BLaER1 treated with 17β-estradiol and CSF1 and Interleukin-3, amounts not matched to agents 10 nM and 100 nM (cell line): ENCODE measurements at regions not wholly inside any gene's neighbourhood (a gene's known extent, or its start where the extent isn't known, plus 50 kb on each side); places are given as distances from the start of the nearest gene placed in this dataset.

Experiments used
- H3K27ac ChIP-seq, 11 experiments: shearing (Covaris generic); formaldehyde crosslinking; 2 replicates each; pipeline ENCODE4 v1.8.1; 2022
- H3K27me3 ChIP-seq, 11 experiments: shearing (Covaris generic); formaldehyde crosslinking; 2 replicates each; pipeline ENCODE4 v1.8.1; 2022
- H3K36me3 ChIP-seq, 11 experiments: shearing (Covaris generic); formaldehyde crosslinking; 2 replicates each; pipeline ENCODE4 v1.8.1; 2022
- H3K4me1 ChIP-seq, 10 experiments: shearing (Covaris generic); formaldehyde crosslinking; 2 replicates each; pipeline ENCODE4 v1.8.1; 2022
- H3K4me2 ChIP-seq, 11 experiments: shearing (Covaris generic); formaldehyde crosslinking; 2 replicates each; pipeline ENCODE4 v1.8.1; 2022
- H3K4me3 ChIP-seq, 10 experiments: shearing (Covaris generic); formaldehyde crosslinking; 2 replicates each; pipeline ENCODE4 v1.8.1; 2022
- H3K9ac ChIP-seq, 11 experiments: shearing (Covaris generic); formaldehyde crosslinking; 2 replicates each; pipeline ENCODE4 v1.8.1; 2022
- H3K9me3 ChIP-seq, 11 experiments: shearing (Covaris generic); formaldehyde crosslinking; replicated peaks in 1 of 11; 2 replicates each; pipeline ENCODE4 v1.8.1; 2022
- H4K20me1 ChIP-seq, 11 experiments: shearing (Covaris generic); formaldehyde crosslinking; 2 replicates each; pipeline ENCODE4 v1.8.1; 2022
- Cebpa-rat ChIP-seq, 11 experiments: shearing (Covaris generic); IDR thresholded peaks; 2 replicates each; pipeline ENCODE4 v1.8.1; 2022

DNA sequence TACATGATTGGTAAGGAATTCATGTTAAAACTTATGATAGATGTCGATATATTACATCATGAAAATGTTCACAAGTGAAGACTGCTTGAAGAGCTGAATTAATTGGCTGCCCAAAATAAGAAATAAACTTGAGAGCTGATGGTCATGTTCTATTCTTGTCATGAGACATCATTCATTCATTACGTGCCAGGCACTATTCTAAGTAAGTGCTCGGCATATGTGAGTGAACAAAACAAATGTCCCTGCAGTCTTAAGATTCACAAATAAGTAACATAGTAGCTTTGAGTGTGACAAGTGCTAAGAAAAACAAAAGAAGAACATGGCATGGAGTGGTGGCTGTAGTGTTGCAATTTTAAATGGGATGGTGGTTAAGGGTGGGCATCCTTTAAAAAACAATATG is 329.3 kb downstream of the SUCLA2 start:
- H3K27ac ChIP-seq = no peak overlapping the region
- H4K20me1 ChIP-seq = no peaks in the 10 kb centered on the region
- H3K27me3 ChIP-seq = no peaks in the 10 kb centered on the region
- H3K4me2 ChIP-seq = no peak overlapping the region
- no peak overlapping the region for H3K9ac ChIP-seq
- no peak overlapping the region for H3K4me3 ChIP-seq
- H3K4me1 ChIP-seq = 0 out of 20 replicates have a peak, but pooled peaks cover 0 to 4% (median 0%) of the 10 kb centered on the region in 10 experiments
- no peak for TF ChIP-seq Cebpa-rat (IDR thresholded peaks at IDR 0.05)
- no peaks in the 10 kb centered on the region for H3K36me3 ChIP-seq
- H3K9me3 ChIP-seq = no peaks in the 10 kb centered on the region

DNA sequence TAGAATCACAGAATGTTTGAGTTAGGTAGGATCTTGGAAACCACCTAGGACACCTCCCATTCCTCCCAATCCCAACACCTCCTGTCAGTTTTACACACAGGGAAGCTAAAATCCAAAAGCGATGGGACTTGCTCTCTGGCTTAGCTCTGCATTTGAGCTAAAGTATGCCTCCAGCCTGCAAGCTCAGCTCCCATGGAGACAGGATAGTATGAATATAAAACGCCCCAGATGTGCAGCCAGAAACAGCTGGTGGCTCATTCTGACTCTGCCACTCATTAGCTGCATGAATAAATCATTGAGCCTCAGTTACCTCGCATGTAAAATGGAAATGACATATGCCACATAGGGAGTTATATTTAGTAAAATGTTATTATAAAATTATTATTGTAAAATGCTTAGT is 336.0 kb downstream of the SUCLA2 start:
- no peak for TF ChIP-seq Cebpa-rat (IDR thresholded peaks at IDR 0.05)
- no peaks in the 10 kb centered on the region for H3K4me1 ChIP-seq
- H3K27ac ChIP-seq = no peak overlapping the region
- H4K20me1 ChIP-seq = no peaks in the 10 kb centered on the region
- no peaks in the 10 kb centered on the region for H3K36me3 ChIP-seq
- H3K4me3 ChIP-seq = no peak overlapping the region
- H3K9me3 ChIP-seq = no peaks in the 10 kb centered on the region
- H3K9ac ChIP-seq = no peak overlapping the region
- no peak overlapping the region for H3K4me2 ChIP-seq
- no peaks in the 10 kb centered on the region for H3K27me3 ChIP-seq

DNA sequence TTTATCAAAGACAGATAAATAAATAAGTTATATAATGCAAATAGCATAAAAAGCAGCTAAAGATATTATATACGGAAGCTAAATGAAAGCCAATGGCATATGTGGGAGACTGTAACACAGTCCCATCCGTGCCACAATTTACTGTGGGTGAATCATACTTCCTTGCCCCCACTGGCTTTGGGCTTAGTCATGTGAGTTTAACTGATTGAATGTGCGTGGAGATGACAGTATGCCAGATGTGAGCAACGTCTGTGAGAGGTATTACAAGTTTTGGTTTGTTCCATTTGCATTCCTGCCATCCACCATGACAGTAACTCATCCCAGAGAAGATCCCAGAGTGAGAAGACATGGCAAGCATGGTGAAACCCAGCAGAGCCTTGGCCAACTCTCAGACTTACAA is 340.0 kb downstream of the SUCLA2 start:
- Histone ChIP-seq H3K9ac (no peak overlapping the region), H3K27me3 (no peaks in the 10 kb centered on the region), H3K4me1 (no peaks in the 10 kb centered on the region), H3K4me3 (no peak overlapping the region), H3K36me3 (no peaks in the 10 kb centered on the region), H3K9me3 (no peaks in the 10 kb centered on the region), H4K20me1 (no peaks in the 10 kb centered on the region), H3K4me2 (no peak overlapping the region), H3K27ac (no peak overlapping the region)
- TF ChIP-seq Cebpa-rat (IDR thresholded peaks at IDR 0.05) = no peak

DNA sequence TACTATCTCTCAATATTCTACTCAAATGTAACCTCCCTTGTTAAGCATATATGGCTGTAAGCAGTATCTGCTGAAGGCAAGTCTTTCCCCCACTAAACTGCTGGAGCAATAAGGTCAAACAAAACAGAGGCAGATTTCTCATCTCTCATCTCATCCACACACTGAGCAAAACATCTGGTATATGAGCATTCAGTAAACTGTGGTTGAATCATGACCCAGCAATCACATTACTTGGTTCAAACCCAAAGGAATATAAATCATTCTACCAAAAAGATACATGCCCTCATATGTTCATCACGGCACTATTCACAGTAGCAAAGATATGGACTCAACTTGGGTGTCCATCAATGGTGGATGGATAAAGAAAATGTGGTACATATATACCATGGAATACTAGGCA is 344.4 kb downstream of the SUCLA2 start:
- Histone ChIP-seq H3K36me3 (no peaks in the 10 kb centered on the region), H3K4me2 (no peak overlapping the region), H3K4me3 (no peak overlapping the region), H4K20me1 (no peaks in the 10 kb centered on the region), H3K27ac (no peak overlapping the region), H3K4me1 (peaks cover 0 to 7% (median 0%) of the 10 kb centered on the region in 10 experiments; a peak in 2 of 20 replicates), H3K9me3 (no peaks in the 10 kb centered on the region), H3K27me3 (no peaks in the 10 kb centered on the region), H3K9ac (no peak overlapping the region)
- no peak for TF ChIP-seq Cebpa-rat (IDR thresholded peaks at IDR 0.05)

DNA sequence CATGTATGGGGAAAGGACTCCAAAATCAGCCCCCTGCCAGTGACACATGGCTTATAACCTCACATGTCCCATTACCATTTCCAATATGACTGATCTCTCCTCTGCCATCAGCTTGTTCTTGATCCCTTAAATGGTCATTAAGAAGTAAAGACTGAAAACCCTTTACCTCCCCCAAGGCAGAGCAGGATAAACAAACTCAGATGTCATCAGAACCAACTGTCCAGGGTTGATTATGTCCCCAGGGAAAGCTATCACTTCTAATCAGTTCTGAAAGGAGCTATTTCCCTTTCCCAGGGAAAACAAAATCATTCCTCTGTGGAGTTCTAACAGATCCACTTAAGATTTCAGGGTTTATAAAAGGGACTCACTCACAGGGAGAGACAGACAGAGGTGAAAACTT is 350.9 kb downstream of the SUCLA2 start:
- Histone ChIP-seq H3K27me3 (no peaks in the 10 kb centered on the region), H3K4me3 (no peak overlapping the region), H3K9ac (no peak overlapping the region), H4K20me1 (no peaks in the 10 kb centered on the region), H3K9me3 (no peaks in the 10 kb centered on the region), H3K27ac (no peak overlapping the region), H3K36me3 (no peaks in the 10 kb centered on the region), H3K4me1 (peaks cover 0 to 7% (median 0%) of the 10 kb centered on the region in 10 experiments; a peak in 2 of 20 replicates), H3K4me2 (no peak overlapping the region)
- TF ChIP-seq Cebpa-rat (IDR thresholded peaks at IDR 0.05) = no peak

DNA sequence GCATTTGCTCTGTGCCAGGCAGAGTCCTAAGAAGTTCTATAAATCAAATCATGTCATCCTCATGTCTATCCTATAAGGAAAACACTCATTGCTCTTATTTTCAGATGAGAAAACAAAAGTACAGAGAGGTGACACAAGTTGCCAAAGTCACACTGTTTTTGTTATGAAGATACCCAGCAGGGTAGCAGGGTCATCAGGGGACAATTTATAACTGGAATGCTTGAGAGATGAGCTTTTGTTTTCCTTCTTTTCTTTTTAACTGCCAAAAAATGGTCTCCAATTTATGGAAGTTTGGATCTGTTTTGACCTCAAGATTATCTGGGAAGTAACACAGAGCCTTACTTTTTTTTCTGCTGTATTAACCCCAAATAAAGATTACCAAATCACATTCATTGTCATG is 354.1 kb downstream of the SUCLA2 start:
- Histone ChIP-seq H3K9me3 (no peaks in the 10 kb centered on the region), H4K20me1 (no peaks in the 10 kb centered on the region)

DNA sequence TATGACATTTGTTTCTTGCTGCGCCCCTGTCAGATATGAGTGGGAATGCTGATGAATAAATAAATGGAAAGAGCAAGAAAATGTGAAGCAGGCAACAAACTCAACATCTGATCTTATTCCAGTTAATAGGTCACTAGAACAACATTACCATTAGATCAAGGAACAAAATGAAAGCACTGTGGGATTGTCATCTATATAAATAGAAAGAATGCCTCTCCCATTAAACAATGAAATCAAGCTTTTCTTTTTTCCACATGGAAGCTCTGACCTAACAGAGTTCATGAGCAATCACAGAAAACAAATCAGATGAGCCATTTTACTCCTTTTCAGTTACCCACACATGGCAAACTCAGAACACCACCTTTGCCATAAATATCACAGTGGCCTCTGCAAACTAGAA is 354.8 kb downstream of the SUCLA2 start:
- TF ChIP-seq Cebpa-rat (IDR thresholded peaks at IDR 0.05) = no peak

More for the DNA sequence above, 354.1 kb downstream of the SUCLA2 start:
- Histone ChIP-seq H3K27me3 (no peaks in the 10 kb centered on the region), H3K4me2 (no peak overlapping the region), H3K27ac (no peak overlapping the region), H3K4me3 (no peak overlapping the region), H3K4me1 (peaks cover 0 to under 1% (median 0%) of the 10 kb centered on the region in 10 experiments; a peak in 1 of 20 replicates), H3K36me3 (no peaks in the 10 kb centered on the region), H3K9ac (no peak overlapping the region)
- TF ChIP-seq Cebpa-rat (IDR thresholded peaks at IDR 0.05) = no peak

DNA sequence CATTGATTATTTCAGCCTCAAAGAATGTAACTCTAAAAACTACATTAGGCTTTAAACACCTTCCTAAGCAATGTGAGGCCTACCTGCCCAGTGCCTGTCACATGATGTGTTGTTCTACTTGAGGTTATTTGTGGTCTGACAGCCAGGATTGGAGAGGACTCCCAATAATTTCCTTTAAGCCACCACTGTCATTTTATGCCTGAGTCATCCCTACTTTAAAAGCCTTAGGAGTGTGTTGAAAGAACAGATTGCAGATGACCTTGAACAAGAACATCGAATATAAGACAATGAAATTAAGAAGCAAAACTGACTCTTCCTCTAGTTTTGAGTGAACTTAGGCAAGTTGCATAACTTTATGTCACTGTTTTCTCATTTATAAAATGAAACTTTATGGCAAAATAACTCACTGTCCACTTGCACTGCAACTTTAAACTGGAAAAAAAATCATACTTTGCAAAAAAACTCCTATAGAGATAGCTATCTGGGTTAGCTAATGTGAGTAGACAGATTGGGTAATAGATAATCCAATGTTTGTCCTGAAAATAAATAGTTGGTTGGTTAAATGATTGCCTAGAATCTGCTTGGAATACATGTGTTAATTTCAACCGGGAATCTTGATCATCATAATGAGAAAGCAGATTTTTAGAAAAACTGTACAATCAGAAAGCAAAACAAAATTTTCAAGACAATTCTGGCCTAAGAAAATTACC is 361.2 kb downstream of the SUCLA2 start:
- Histone ChIP-seq H4K20me1 (no peaks in the 10 kb centered on the region), H3K4me2 (no peak overlapping the region), H3K27ac (no peak overlapping the region), H3K4me1 (no peaks in the 10 kb centered on the region), H3K9ac (no peak overlapping the region), H3K9me3 (peaks cover 15 to 29% (median 22%) of the 10 kb centered on the region in 11 experiments; a peak in 21 of 22 replicates), H3K27me3 (no peaks in the 10 kb centered on the region), H3K4me3 (no peak overlapping the region), H3K36me3 (no peaks in the 10 kb centered on the region)
- TF ChIP-seq Cebpa-rat (IDR thresholded peaks at IDR 0.05) = no peak

More for the DNA sequence above, 354.8 kb downstream of the SUCLA2 start:
- Histone ChIP-seq H3K27me3 (no peaks in the 10 kb centered on the region), H4K20me1 (no peaks in the 10 kb centered on the region), H3K36me3 (no peaks in the 10 kb centered on the region), H3K4me3 (no peak overlapping the region), H3K9ac (no peak overlapping the region), H3K4me1 (no peaks in the 10 kb centered on the region), H3K9me3 (no peaks in the 10 kb centered on the region), H3K27ac (no peak overlapping the region), H3K4me2 (no peak overlapping the region)

DNA sequence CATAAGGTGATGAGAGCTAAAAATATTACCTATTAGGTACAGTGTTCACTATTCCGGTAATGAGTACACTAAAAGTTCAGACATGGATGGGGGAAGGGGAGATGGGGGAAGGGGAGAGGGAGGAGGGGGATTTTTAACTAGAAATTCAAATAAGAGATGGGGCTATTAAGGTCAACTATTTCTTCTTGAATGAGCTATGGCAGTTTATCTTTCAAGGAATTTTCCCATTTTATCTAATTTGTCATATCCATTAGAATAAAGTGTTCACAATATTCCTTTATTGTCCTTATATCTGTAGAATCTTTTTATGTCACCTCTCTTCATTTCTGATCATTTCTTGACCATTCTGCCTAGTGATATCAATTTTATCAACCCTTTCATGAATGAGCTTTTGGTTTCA is 362.4 kb downstream of the SUCLA2 start:
- Histone ChIP-seq H3K4me2 (no peak overlapping the region), H3K9me3 (peaks cover 28 to 41% (median 34%) of the 10 kb centered on the region in 11 experiments; a peak in 21 of 22 replicates), H3K27ac (no peak overlapping the region), H3K4me1 (no peaks in the 10 kb centered on the region), H3K27me3 (no peaks in the 10 kb centered on the region), H3K9ac (no peak overlapping the region), H3K4me3 (no peak overlapping the region), H3K36me3 (no peaks in the 10 kb centered on the region), H4K20me1 (no peaks in the 10 kb centered on the region)
- no peak for TF ChIP-seq Cebpa-rat (IDR thresholded peaks at IDR 0.05)

DNA sequence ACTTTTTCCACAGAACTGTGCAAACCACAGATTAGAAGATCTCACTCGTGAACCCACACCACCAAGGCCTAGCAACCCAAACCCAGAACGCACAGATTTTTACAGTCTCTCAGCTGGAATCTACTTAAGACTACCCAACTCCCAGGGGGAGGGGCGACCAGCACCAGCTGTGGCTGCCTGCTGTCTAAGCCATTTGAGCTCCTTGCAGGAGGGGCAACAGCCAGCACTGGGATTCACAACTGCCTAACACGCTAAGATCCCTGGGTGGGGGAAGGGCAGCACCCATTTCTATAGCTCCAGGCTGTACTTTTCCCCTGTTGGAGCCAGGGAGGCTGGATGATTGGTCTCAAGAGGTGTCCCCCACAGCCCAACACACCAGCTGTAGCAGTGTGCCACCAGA is 368.8 kb downstream of the SUCLA2 start:
- H3K9ac ChIP-seq = 0 out of 22 replicates have a peak overlapping the region, but pooled peaks of 1 of the 11 experiments have one; percentile 21
- H3K27ac ChIP-seq = peak overlapping the region in 7 of 11 experiments; percentile 10 to 71 (median 53); a peak in 9 of 22 replicates
- H3K4me3 ChIP-seq = no peak overlapping the region
- H3K4me1 ChIP-seq = peaks cover 0 to 17% (median 13%) of the 10 kb centered on the region in 10 experiments; a peak in 14 of 20 replicates
- TF ChIP-seq Cebpa-rat (IDR thresholded peaks at IDR 0.05) = no peak
- no peaks in the 10 kb centered on the region for H3K36me3 ChIP-seq
- H3K9me3 ChIP-seq = peaks cover 47 to 69% (median 61%) of the 10 kb centered on the region in 11 experiments
- no peaks in the 10 kb centered on the region for H3K27me3 ChIP-seq
- H4K20me1 ChIP-seq = no peaks in the 10 kb centered on the region
- peak overlapping the region in 7 of 11 experiments; percentile 36 to 63 (median 45); a peak in 14 of 22 replicates for H3K4me2 ChIP-seq
